A673 (cell line): ENCODE measurements at regions not wholly inside any gene's neighbourhood (a gene's known extent, or its start where the extent isn't known, plus 50 kb on each side); places are given as distances from the start of the nearest gene placed in this dataset.

Source experiments
- BruUV-seq: library from RNA; stranded (reverse); fragments of 400-500 nt; replicated peaks from 2 replicates; lab custom pipeline; 2021; lab: Mats Ljungman, UMichigan
- CTCF ChIA-PET: fragments of 300-600 bp; sonication (Branson Sonifier 250); formaldehyde crosslinking; loops from one replicate; lab custom pipeline; 2022; ENCODE audit warnings: antibody characterized with exemption; lab: Charles Lee
- POLR2A ChIA-PET: fragments of 300-600 bp; sonication (Branson Sonifier 250); formaldehyde crosslinking; loops from one replicate; lab custom pipeline; 2022; ENCODE audit warnings: antibody characterized with exemption; ENCODE audit not compliant: low non-redundant PET; lab: Charles Lee
- DNase-seq: peaks from one replicate; pipeline ENCODE4 v3.0.0-alpha.2; 2015; ENCODE audit warnings: low spot score
- H3K27ac ChIP-seq: fragments of 200-600 bp; sonication (generic); 2 replicates; pipeline ENCODE4 v1.5.1; 2016; ENCODE audit warnings: mixed run types, low read depth, mild to moderate bottlenecking, mixed read lengths, antibody characterized with exemption, low read length; ENCODE audit not compliant: poor library complexity, severe bottlenecking
- H3K27me3 ChIP-seq: fragments of 200-600 bp; sonication (generic); replicated peaks from 2 replicates; pipeline ENCODE4 v1.6.1; 2017; ENCODE audit warnings: mixed run types, low read depth, mild to moderate bottlenecking, mixed read lengths, antibody characterized with exemption, low read length; ENCODE audit not compliant: insufficient read depth, poor library complexity
- H3K36me3 ChIP-seq: fragments of 200-600 bp; sonication (generic); 2 replicates; pipeline ENCODE4 v1.6.1; 2016; ENCODE audit warnings: mixed run types, mild to moderate bottlenecking, mixed read lengths, antibody characterized with exemption, low read length; ENCODE audit not compliant: insufficient read depth, poor library complexity, severe bottlenecking
- H3K4me1 ChIP-seq: fragments of 200-600 bp; sonication (generic); 2 replicates; pipeline ENCODE4 v1.6.1; 2017; ENCODE audit warnings: mixed run types, mild to moderate bottlenecking, mixed read lengths, antibody characterized with exemption, low read length; ENCODE audit not compliant: insufficient read depth, poor library complexity, severe bottlenecking
- H3K4me3 ChIP-seq: fragments of 200-600 bp; sonication (generic); 2 replicates; pipeline ENCODE4 v1.5.1; 2016; ENCODE audit warnings: low read depth, mixed run types, mild to moderate bottlenecking, mixed read lengths, low read length; ENCODE audit not compliant: poor library complexity, severe bottlenecking
- H3K9me3 ChIP-seq: fragments of 200-600 bp; sonication (generic); 2 replicates; pipeline ENCODE4 v1.6.1; 2016; ENCODE audit warnings: mixed run types, low read depth, mild to moderate bottlenecking, mixed read lengths, antibody characterized with exemption, low read length; ENCODE audit not compliant: poor library complexity, severe bottlenecking
- EZH2 ChIP-seq: fragments of 200-600 bp; sonication (generic); IDR thresholded peaks from 2 replicates; pipeline ENCODE4 v1.6.1; 2017; ENCODE audit warnings: borderline replicate concordance, low read depth, mild to moderate bottlenecking, mixed read lengths, antibody characterized with exemption, low read length; ENCODE audit not compliant: poor library complexity, severe bottlenecking
- intact Hi-C: fragments of 100-400 bp; cut with micrococcal nuclease; formaldehyde crosslinking; loops from one replicate; pipeline ENCODE4 v1.10.0; 2022; ENCODE audit not compliant: unreplicated experiment
- TF ChIP-seq, protein P1 (sequence below): fragments of 300-800, 200-600 bp; sonication (generic); conservative IDR thresholded peaks from 2 replicates; pipeline ENCODE4 v1.5.1; 2017; ENCODE audit warnings: low read depth, mild to moderate bottlenecking, antibody characterized with exemption, low read length, moderate library complexity, mixed read lengths

- H3K4me3 ChIP-seq, result no peak overlapping the region
- intact Hi-C loops, result no loop called here
- DNase-seq, result no peak
- POLR2A ChIA-PET, result no interaction called here
- H3K4me1 ChIP-seq, result peaks cover 40% of the 10 kb centered on the region
- no peaks in the 10 kb centered on the region for H3K36me3 ChIP-seq
- TF ChIP-seq EZH2, result no peak
- TF ChIP-seq, protein P1, sequence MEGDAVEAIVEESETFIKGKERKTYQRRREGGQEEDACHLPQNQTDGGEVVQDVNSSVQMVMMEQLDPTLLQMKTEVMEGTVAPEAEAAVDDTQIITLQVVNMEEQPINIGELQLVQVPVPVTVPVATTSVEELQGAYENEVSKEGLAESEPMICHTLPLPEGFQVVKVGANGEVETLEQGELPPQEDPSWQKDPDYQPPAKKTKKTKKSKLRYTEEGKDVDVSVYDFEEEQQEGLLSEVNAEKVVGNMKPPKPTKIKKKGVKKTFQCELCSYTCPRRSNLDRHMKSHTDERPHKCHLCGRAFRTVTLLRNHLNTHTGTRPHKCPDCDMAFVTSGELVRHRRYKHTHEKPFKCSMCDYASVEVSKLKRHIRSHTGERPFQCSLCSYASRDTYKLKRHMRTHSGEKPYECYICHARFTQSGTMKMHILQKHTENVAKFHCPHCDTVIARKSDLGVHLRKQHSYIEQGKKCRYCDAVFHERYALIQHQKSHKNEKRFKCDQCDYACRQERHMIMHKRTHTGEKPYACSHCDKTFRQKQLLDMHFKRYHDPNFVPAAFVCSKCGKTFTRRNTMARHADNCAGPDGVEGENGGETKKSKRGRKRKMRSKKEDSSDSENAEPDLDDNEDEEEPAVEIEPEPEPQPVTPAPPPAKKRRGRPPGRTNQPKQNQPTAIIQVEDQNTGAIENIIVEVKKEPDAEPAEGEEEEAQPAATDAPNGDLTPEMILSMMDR, result no peak
- BruUV-seq, result no TSS peak
- H3K27ac ChIP-seq, result peak overlapping the region; percentile 69
- CTCF ChIA-PET, result no interaction called here
- H3K9me3 ChIP-seq, result no peaks in the 10 kb centered on the region
- H3K27me3 ChIP-seq, result no peaks in the 10 kb centered on the region
Observed at GRCh38 chr14:71411285-71411595, 504.0 kb downstream of the PCNX1 start.

GRCh38 chr14:71411738-71412137, 504.5 kb downstream of the PCNX1 start:
- no peaks in the 10 kb centered on the region for H3K36me3 ChIP-seq
- ChIA-PET POLR2A (no interaction called here), CTCF (no interaction called here)
- no TSS peak for BruUV-seq
- peak; percentile 47 for DNase-seq
- H3K9me3 ChIP-seq, result no peaks in the 10 kb centered on the region
- no peak for TF ChIP-seq EZH2
- H3K4me1 ChIP-seq, result peaks cover 40% of the 10 kb centered on the region
- H3K27me3 ChIP-seq, result no peaks in the 10 kb centered on the region
- peak overlapping the region; percentile 69 for H3K27ac ChIP-seq
- intact Hi-C loops, result no loop called here
- no peak overlapping the region for H3K4me3 ChIP-seq

DNA sequence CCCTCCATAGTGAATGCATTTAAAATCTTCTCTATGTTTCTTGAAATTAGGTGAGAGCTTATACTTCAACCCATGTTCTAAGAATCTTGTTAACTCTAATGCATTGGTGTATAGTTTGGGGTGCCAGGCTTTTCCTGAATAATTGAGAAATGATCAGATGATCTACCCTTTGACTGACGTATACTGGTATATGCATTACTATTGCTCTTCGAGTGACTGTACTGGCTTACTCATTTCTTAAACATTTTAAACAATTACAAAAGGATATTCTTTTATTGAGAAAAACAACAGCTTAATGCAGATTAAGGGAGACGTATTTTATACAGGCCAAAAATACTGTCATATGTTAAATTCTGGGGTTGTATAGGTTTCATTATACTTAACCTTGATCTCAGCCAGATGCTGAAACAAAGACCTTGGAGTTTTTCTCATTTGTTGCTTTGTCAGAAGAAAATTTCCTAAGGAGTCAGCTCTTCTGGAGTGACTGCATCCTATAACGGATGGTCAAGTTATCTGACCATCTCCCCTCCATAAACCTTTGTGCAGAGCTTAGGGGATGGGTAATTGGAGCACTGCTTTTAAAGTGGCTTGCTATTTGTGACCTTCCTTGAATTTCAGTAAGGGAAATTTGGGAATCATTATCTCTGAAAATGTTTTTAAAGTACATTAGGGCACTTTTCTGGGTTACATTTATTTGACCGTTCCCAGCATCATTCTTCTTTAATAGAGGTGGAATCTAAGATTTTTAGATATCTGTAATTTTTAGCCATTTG, 507.6 kb downstream of the PCNX1 start:
- no peak for DNase-seq
- H3K4me3 ChIP-seq, result no peak overlapping the region
- no TSS peak for BruUV-seq
- H3K27ac ChIP-seq, result no peak overlapping the region
- H3K9me3 ChIP-seq, result no peaks in the 10 kb centered on the region
- no peaks in the 10 kb centered on the region for H3K27me3 ChIP-seq
- ChIA-PET CTCF (no interaction called here), POLR2A (interaction anchor here (0.6 kb wide), 1 partner anchor 11 kb away, joined by 3 read pairs; no protein-coding TSS in a partner anchor)
- intact Hi-C loops, result no loop called here
- peaks cover 46% of the 10 kb centered on the region for H3K4me1 ChIP-seq
- TF ChIP-seq, protein P1, result no peak
- TF ChIP-seq EZH2, result no peak
- no peaks in the 10 kb centered on the region for H3K36me3 ChIP-seq

DNA sequence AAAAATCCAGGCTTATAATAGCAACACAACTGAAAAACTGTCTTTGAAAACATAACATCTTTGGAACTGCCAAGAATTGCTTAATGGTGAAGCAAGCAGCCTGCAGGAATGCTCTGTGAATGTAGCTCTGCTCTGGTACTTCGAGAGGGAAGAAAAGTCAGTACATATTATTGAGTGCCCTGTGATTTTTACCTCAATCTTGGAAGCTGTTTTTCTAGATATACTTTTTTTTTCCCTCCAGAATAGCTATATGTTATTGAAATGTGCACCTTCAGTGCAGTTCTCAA, 508.1 kb downstream of the PCNX1 start:
- no peaks in the 10 kb centered on the region for H3K27me3 ChIP-seq
- intact Hi-C loops, result no loop called here
- no peak overlapping the region for H3K27ac ChIP-seq
- ChIA-PET POLR2A (interaction anchor here (0.5 to 0.6 kb wide), 2 partner anchors 11 to 94 kb away, joined by 3 read pairs; no protein-coding TSS in a partner anchor), CTCF (no interaction called here)
- H3K9me3 ChIP-seq, result no peaks in the 10 kb centered on the region
- H3K4me1 ChIP-seq, result peaks cover 41% of the 10 kb centered on the region
- TF ChIP-seq EZH2, result no peak
- TF ChIP-seq, protein P1, result no peak
- no TSS peak for BruUV-seq
- no peak for DNase-seq
- H3K36me3 ChIP-seq, result no peaks in the 10 kb centered on the region
- no peak overlapping the region for H3K4me3 ChIP-seq
